ENCODE measurements at regions not wholly inside any gene's neighbourhood (a gene's known extent, or its start where the extent isn't known, plus 50 kb on each side); places are given as distances from the start of the nearest gene placed in this dataset.

- TF ChIP-seq CTCF (IDR thresholded peaks at IDR 0.05) (no peak), POLR2A (IDR thresholded peaks at IDR 0.05) (no peak)
These were observed 55.2 kb upstream of the DIRAS2 start for GRCh38 chr9:90697808-90698207.
